Breast epithelium (tissue), 3 donors: ENCODE measurements at regions not wholly inside any gene's neighbourhood (a gene's known extent, or its start where the extent isn't known, plus 50 kb on each side); places are given as distances from the start of the nearest gene placed in this dataset.

Experiments used
- POLR2A ChIP-seq: fragments of 450-650 bp; IDR thresholded peaks from one replicate; pipeline ENCODE4 v1.6.1; 2016; ENCODE audit warnings: antibody characterized with exemption, mild to moderate bottlenecking, moderate library complexity
- POLR2AphosphoS5 ChIP-seq, 3 donors: sonication (generic); formaldehyde crosslinking; IDR thresholded peaks; one replicate each; pipeline ENCODE4 v1.6.1; 2017; ENCODE audit warnings: antibody characterized with exemption in 3 of 3
- TF ChIP-seq, protein P1 (sequence below), 3 donors: fragments of 450-650 bp; IDR thresholded peaks; one replicate each; pipeline ENCODE4 v1.5.1; 2016 to 2017; ENCODE audit warnings: antibody characterized with exemption in 3 of 3, mild to moderate bottlenecking in 3 of 3, moderate library complexity in 3 of 3

DNA sequence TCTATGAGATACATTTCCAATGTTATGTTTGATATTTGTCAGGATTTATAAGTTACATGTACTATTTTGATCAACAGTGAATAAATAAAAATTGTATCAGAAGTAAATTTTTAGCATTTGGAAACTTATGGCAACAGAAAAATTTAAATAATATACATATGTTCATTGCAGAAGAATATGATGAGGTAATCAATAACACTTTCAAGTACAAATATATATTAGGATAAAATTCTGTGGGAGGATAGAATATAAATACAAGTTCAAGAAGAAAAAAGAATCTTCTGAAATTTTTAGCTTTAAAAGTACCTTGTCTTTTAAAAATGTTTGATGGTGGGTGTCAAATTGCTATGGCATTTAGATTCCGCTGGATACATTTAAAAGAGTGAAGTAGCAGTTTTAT, 102.8 kb upstream of the MUCL1 start:
- TF ChIP-seq POLR2A (no peak), POLR2AphosphoS5 (IDR thresholded peaks at IDR 0.05) (no peak)
- TF ChIP-seq, protein P1, sequence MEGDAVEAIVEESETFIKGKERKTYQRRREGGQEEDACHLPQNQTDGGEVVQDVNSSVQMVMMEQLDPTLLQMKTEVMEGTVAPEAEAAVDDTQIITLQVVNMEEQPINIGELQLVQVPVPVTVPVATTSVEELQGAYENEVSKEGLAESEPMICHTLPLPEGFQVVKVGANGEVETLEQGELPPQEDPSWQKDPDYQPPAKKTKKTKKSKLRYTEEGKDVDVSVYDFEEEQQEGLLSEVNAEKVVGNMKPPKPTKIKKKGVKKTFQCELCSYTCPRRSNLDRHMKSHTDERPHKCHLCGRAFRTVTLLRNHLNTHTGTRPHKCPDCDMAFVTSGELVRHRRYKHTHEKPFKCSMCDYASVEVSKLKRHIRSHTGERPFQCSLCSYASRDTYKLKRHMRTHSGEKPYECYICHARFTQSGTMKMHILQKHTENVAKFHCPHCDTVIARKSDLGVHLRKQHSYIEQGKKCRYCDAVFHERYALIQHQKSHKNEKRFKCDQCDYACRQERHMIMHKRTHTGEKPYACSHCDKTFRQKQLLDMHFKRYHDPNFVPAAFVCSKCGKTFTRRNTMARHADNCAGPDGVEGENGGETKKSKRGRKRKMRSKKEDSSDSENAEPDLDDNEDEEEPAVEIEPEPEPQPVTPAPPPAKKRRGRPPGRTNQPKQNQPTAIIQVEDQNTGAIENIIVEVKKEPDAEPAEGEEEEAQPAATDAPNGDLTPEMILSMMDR (IDR thresholded peaks at IDR 0.05), result no peak
